ENCODE measurements at regions not wholly inside any gene's neighbourhood (a gene's known extent, or its start where the extent isn't known, plus 50 kb on each side); places are given as distances from the start of the nearest gene placed in this dataset.
"Not testable (repeated sequence)": the region's sequence is repeated elsewhere in the genome, so short reads cannot be mapped to it uniquely, and the experiment has no call there.

DNA sequence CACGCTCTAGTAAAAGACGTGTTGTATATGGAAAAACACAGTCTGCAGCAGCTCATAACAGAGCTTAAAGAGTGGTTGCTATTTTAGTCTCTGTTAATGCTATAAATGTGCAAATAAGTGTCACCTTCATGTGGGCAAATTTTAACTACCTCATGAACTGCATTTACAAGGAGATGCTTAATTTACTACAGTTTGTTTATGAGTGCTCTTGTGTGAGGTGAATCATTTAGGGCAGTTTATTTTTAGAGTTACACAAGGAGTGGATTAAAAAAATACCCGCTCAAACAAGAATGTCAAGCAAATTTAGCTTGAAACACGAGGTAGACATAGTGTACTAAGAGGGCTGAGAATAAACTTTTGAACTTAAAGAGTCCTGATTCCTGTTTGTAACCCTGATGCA is 579.0 kb downstream of the MFSD1 start:
- ATAC-seq (no peak), DNase-seq (ENCODE audit: low spot score) (no peak)
- intact Hi-C loops (cut with DNase I), result no loop called here

- DNase-seq (ENCODE audit: low spot score), result no peak
- intact Hi-C loops (cut with DNase I), result no loop called here
- ATAC-seq, result no peak
These were observed 588.9 kb downstream of the MFSD1 start for GRCh38 chr3:159390656-159391212.

DNA sequence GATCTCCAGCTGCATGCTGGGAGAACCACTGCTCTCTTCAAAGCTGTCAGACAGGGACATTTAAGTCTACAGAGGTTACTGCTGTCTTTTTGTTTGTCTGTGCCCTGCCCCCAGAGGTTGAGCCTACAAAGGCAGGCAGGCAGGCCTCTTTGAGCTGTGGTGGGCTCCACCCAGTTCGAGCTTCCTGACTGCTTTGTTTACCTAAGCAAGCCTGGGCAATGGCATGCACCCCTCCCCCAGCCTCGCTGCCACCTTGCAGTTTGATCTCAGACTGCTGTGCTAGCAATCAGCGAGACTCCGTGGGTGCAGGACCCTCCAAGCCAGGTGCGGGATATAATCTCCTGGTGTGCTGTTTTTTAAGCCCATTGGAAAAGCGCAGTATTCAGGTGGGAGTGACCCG is 591.0 kb upstream of the IL12A start:
- intact Hi-C loops (cut with DNase I); DNase-seq (ENCODE audit: low spot score); ATAC-seq: not testable (repeated sequence)

DNA sequence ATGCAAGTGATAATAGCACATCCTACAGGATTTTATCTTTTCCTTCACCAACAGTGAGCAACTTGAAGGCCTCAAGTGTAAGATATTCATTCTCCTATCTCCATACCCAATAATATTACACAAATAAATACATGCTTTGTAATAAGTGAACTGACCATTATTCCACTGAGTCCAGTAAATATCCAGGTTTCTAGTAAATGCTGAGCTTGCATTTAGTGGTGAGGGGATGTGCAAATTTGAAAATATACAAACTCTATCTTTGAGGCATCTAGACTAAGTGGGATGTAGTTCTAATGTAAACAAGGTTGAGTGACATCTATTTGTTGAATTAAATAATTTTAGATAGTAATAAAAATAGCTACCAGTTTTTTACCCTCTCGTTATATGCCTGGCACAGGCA is 587.6 kb upstream of the IL12A start:
- no peak for ATAC-seq

GRCh38 chr3:159409711-159410110 is 578.9 kb upstream of the IL12A start:
- ATAC-seq; DNase-seq (ENCODE audit: low spot score); intact Hi-C loops (cut with DNase I): not testable (repeated sequence)

More for the DNA sequence above, 587.6 kb upstream of the IL12A start:
- no peak for DNase-seq (ENCODE audit: low spot score)
- intact Hi-C loops (cut with DNase I), result no loop called here

DNA sequence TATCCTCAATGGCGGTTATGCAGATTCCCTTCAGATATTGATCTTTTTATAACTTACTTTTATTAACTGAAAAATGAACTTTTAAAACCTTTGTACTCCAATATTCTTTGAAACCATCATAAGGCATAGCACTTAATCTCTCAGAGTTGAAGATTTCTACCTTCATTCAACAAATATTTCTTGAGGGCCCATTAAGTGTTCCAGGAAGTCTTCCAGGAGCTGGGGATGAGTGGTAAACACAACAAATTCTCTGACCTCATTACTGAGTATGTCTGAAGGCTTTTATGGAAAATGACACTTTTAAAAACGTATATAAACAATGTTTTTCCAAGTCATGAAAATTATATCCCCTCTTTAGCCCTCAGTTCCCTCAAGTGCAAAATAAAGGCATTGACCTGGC is 575.3 kb upstream of the IL12A start:
- intact Hi-C loops (cut with DNase I), result no loop called here
- no peak for DNase-seq (ENCODE audit: low spot score)
- ATAC-seq, result no peak

GRCh38 chr3:159416856-159417255 is 571.8 kb upstream of the IL12A start:
- intact Hi-C loops (cut with DNase I), result no loop called here
- no peak for ATAC-seq
- no peak for DNase-seq (ENCODE audit: low spot score)

DNA sequence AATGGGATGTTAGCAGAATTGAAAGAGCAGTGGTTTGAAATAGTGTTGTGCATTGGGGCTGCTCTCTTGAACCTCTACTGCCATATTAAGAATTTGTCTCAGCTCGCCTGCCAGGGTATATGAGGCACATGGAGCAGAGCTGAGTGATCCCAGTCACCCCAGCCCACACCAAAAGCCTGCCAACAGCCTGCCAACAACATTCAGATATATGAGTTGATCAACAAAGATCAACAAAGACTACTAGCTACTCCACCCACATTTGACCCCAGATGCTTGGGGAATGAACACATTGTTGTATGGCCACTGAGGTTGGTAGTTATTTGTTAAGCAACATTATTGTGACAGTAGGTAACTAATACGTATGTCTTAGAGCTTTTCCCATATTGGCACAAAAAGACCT is 570.9 kb upstream of the IL12A start:
- intact Hi-C loops (cut with DNase I), result no loop called here
- DNase-seq (ENCODE audit: low spot score) (no peak), ATAC-seq (no peak)

DNA sequence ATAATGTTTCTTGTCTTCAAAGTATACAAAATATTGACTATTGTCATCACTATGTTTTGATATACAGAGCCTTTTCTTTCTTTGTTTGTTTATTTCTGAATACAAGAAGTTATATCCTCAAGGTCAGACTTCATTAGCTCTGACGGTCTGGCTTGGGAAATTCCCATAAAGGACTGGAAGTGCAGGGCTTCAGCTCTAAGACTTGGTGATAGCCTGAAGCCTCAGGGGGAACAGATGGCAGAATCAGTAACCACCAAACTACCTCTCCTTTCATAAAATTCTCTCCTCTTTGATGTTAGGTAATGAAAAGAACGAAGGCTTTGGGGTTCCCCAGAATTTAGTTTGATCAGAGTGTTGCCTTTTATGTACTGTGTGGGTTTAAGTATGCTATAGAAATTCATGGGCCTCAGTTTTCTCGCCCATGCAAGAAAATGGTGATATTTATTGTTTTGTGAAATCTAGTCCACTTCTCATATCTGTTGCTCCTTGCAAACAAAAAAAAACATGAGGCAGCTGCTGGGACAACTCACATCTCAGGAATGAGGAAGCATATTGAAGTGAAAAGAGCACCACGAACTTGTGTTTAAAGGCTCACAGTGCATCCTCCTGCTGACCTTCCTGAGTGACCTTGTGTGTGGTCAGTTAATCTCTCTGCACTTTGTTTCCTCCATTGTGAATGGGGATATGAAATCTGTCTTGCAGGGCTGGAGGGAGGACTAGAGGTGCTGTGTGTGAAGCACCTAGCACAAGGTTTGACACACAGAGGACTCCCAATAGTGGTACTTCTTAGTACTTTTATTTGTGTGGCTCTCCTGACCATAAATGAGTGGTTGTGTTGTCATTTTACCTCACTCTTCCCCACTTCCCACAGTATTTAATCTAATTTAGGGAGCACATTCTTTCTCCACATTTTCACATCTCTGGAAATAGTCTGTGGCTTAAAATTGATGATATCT is 569.8 kb upstream of the IL12A start:
- ATAC-seq (no peak), DNase-seq (ENCODE audit: low spot score) (no peak)
- intact Hi-C loops (cut with DNase I), result no loop called here

DNA sequence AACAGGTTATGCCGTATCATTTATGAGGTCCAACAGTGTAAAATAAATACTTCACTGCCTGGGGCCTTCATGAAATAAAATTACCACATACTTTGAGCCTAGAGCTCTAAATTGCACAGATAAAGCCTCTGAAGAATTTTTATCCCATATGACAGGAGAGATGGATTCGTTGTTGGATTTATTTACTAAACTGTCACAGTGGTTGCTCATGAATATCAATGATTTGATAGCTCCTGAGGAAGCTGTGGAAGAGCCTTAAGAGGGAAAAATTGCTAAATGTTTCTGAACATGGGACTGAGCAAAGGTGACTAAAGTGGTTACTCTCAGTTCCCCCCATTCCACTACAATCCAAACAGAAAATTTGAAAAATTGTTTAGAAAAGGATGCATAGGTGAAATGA is 558.9 kb upstream of the IL12A start:
- ATAC-seq (no peak), DNase-seq (ENCODE audit: low spot score) (no peak)
- intact Hi-C loops (cut with DNase I), result no loop called here

- intact Hi-C loops (cut with DNase I), result no loop called here
- ATAC-seq (no peak), DNase-seq (ENCODE audit: low spot score) (no peak)
These were observed 555.8 kb upstream of the IL12A start for GRCh38 chr3:159432682-159433340.

DNA sequence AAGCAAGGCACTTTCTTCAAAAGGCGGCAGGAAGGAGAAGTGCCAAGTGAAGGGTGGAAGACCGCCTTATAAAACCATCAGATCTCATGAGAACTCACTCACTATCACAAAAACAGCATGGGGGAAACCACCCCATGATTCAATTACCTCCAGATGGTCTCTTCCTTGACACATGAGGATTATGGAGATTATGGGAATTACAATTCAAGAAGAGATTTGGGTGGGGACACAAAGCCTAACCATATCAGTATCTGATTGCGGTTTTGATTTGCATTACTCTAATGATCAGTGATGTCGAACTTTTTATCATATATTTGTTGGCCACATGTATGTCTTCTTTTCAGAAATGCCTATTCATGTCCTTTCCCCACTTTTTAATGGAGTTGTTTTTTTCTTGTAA is 549.3 kb upstream of the IL12A start:
- intact Hi-C loops (cut with DNase I), result no loop called here
- no peak for DNase-seq (ENCODE audit: low spot score)
- no peak for ATAC-seq

GRCh38 chr3:159441279-159441678 is 547.4 kb upstream of the IL12A start:
- ATAC-seq, result no peak
- intact Hi-C loops (cut with DNase I), result no loop called here
- DNase-seq (ENCODE audit: low spot score), result no peak

DNA sequence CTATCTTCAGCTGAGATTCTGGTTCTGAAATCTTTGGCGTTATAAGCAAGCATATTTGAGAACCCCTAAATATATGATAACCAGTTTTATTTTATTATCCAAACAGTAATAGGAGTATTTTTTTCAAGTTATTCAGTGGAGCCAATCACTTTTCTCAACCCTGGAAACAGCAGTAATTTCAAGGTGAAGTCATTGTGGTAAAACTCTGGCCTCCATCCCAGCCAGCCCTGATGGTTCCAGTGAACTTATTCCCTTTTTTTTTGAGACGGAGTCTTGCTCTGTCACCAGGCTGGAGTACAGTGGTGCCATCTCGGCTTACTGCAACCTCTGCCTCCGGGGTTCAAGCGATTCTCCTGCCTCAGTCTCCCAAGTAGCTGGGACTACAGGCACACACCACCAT is 545.4 kb upstream of the IL12A start:
- no peak for ATAC-seq
- intact Hi-C loops (cut with DNase I), result no loop called here
- no peak for DNase-seq (ENCODE audit: low spot score)

DNA sequence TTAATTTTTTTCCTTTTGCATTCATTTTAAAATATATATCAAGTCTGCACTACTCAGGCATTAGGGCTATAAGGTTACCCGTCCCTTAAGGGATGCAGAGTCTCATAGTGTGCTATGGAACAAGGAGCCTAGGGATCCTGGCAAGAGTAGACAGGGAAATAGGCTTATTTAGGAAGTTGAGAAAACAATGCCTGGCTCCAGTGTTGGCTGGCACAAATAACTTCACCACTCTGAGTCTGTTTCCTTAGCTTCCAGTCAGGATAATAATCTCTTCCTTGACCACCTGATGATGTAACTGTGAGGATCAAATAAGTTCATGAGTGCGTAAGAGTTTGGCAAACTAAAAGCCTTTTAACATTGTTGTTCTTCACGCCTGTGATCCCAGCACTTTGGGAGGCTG is 540.8 kb upstream of the IL12A start:
- ATAC-seq (no peak), DNase-seq (ENCODE audit: low spot score) (no peak)
- intact Hi-C loops (cut with DNase I), result no loop called here

- intact Hi-C loops (cut with DNase I), result no loop called here
- DNase-seq (ENCODE audit: low spot score), result no peak
- no peak for ATAC-seq
These were observed 539.7 kb upstream of the IL12A start for GRCh38 chr3:159448902-159449301.

DNA sequence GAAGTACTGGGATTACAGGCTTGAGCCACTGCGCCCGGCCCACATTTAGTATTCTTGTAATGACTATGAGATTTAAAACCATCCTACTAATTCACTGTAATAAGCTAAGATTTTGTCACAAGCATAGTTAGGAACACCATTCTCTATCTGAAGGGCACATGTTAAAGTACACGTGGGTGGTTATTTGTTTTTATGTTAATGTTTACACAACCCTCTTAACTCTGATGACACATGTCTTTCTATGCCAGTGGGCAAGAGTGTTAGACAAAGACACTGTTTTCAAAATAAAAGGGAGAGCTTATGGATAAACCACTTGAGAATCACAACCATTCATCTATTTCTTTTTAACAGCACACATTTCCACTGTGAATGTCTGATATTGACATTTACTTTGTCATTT is 537.6 kb upstream of the IL12A start:
- ATAC-seq (no peak), DNase-seq (ENCODE audit: low spot score) (no peak)
- intact Hi-C loops (cut with DNase I), result no loop called here

GRCh38 chr3:159451482-159451881 is 537.2 kb upstream of the IL12A start:
- ATAC-seq (no peak), DNase-seq (ENCODE audit: low spot score) (no peak)
- intact Hi-C loops (cut with DNase I), result no loop called here

DNA sequence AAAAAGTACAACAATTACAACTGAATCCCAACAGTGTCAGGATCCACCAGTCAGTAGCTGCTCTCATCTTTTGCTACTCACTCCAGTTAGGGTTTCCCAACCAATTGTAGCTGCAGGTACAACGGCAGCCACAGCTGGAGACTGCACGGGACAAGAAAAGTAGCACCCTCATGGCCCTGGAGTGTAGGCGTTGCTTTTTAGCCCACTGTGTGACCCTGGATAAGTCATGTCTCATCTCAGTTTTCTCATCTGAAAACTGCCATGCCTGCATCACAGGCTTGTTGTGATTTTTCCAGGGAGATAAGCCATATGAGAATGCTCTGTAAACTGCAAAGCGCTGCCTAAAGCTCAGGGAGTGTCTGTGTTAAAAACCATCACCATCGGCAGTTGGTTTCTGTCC is 535.6 kb upstream of the IL12A start:
- intact Hi-C loops (cut with DNase I), result no loop called here
- DNase-seq (ENCODE audit: low spot score) (no peak), ATAC-seq (no peak)

DNA sequence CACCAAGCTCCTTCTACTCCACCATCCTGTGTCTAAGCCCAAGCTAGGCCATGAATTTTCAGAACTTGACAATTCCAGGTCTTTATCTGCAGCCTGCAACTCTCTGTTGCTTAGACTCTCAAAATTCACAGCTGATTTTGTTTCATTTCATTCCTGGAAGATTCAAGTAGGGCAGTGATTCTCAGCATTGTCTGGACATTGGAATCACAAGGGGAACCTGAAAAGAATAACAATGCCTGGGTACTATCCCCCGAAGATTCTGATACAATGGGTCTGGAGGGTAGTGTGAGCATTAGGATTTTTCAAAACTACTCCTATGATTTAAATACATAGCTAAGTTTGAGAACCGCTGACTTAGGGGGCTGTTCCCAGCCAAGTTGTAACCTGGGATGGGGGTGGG is 534.7 kb upstream of the IL12A start:
- ATAC-seq (no peak), DNase-seq (ENCODE audit: low spot score) (no peak)
- intact Hi-C loops (cut with DNase I), result no loop called here

Measured in sciatic nerve (tissue), 2 donors.